ENCODE measurements at regions not wholly inside any gene's neighbourhood (a gene's known extent, or its start where the extent isn't known, plus 50 kb on each side); places are given as distances from the start of the nearest gene placed in this dataset.

GRCh38 chr2:241957276-241957675, 87.7 kb downstream of the RTP5 start:
- TF ChIP-seq, protein P1, sequence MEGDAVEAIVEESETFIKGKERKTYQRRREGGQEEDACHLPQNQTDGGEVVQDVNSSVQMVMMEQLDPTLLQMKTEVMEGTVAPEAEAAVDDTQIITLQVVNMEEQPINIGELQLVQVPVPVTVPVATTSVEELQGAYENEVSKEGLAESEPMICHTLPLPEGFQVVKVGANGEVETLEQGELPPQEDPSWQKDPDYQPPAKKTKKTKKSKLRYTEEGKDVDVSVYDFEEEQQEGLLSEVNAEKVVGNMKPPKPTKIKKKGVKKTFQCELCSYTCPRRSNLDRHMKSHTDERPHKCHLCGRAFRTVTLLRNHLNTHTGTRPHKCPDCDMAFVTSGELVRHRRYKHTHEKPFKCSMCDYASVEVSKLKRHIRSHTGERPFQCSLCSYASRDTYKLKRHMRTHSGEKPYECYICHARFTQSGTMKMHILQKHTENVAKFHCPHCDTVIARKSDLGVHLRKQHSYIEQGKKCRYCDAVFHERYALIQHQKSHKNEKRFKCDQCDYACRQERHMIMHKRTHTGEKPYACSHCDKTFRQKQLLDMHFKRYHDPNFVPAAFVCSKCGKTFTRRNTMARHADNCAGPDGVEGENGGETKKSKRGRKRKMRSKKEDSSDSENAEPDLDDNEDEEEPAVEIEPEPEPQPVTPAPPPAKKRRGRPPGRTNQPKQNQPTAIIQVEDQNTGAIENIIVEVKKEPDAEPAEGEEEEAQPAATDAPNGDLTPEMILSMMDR (IDR thresholded peaks at IDR 0.05; ENCODE audit: low read depth, low read length) = no peak
- TF ChIP-seq, protein P2, sequence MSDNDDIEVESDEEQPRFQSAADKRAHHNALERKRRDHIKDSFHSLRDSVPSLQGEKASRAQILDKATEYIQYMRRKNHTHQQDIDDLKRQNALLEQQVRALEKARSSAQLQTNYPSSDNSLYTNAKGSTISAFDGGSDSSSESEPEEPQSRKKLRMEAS (IDR thresholded peaks at IDR 0.05; ENCODE audit: low read depth, low read length) = no peak
- no peak for TF ChIP-seq POLR2A (IDR thresholded peaks at IDR 0.05; ENCODE audit: extremely low read depth, insufficient read length)
